ENCODE measurements at regions not wholly inside any gene's neighbourhood (a gene's known extent, or its start where the extent isn't known, plus 50 kb on each side); places are given as distances from the start of the nearest gene placed in this dataset.

DNA sequence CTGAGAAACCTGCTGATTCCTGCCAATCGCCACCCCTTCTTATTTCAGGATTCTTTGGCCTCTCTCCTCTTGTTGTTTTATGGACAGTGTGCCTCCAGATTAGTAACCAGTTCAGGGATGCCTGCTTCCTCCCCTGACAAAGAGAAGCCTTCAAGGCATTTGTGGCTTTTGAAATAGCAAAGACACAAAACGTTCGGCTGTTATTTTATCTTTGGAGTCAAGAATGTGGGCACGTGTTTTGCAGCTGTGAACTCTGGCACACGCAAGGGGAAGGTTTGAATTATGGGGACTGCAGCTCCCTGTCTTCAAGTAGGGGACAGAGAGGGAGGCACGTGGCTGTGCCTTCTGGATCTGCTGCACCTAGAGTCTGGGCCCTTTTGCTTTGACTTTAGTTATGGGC, 157.9 kb upstream of the GRB10 start:
- no peaks in the 10 kb centered on the region for H3K36me3 Mint-ChIP-seq (ENCODE audit: insufficient read depth, unreplicated experiment)
- intact Hi-C loops (cut with micrococcal nuclease), result no loop called here
- no peak overlapping the region for H3K27ac Mint-ChIP-seq (ENCODE audit: low read depth, unreplicated experiment)
- peak; percentile 27 for DNase-seq (ENCODE audit: unreplicated experiment)
- peaks cover 8% of the 10 kb centered on the region for H3K9me3 Mint-ChIP-seq (ENCODE audit: unreplicated experiment)
- CTCF ChIA-PET, result no interaction called here
- no peaks in the 10 kb centered on the region for H3K27me3 Mint-ChIP-seq (ENCODE audit: insufficient read depth, unreplicated experiment)
- no TSS peak for BruUV-seq (replicated peaks)
- no peak overlapping the region for H3K4me3 Mint-ChIP-seq (ENCODE audit: unreplicated experiment)
- TF ChIP-seq, protein P1, sequence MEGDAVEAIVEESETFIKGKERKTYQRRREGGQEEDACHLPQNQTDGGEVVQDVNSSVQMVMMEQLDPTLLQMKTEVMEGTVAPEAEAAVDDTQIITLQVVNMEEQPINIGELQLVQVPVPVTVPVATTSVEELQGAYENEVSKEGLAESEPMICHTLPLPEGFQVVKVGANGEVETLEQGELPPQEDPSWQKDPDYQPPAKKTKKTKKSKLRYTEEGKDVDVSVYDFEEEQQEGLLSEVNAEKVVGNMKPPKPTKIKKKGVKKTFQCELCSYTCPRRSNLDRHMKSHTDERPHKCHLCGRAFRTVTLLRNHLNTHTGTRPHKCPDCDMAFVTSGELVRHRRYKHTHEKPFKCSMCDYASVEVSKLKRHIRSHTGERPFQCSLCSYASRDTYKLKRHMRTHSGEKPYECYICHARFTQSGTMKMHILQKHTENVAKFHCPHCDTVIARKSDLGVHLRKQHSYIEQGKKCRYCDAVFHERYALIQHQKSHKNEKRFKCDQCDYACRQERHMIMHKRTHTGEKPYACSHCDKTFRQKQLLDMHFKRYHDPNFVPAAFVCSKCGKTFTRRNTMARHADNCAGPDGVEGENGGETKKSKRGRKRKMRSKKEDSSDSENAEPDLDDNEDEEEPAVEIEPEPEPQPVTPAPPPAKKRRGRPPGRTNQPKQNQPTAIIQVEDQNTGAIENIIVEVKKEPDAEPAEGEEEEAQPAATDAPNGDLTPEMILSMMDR (IDR thresholded peaks at IDR 0.05; ENCODE audit: unreplicated experiment), result no peak
- POLR2A ChIA-PET, result no interaction called here
- H3K4me1 Mint-ChIP-seq (ENCODE audit: insufficient read depth, unreplicated experiment), result peaks cover 17% of the 10 kb centered on the region

DNA sequence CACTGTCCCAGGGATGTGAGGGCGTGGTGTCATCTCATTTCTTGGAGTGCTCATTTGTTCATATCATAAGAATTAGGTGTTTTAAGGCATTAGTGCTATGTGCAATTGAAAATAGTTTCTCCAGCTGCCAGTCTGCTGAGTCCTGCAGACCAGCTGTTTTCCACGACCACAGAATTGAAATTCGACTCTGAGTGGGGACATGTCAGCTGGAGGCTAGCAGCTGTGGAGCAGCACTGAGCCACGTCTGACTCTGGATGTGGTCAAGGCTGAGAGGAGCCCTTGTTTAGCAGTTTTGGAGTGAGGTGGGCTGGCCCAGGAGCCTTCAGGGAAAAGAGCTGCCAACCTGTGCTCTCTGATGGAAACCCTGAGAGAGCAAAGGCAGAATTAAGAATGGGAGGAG, 156.3 kb upstream of the GRB10 start:
- BruUV-seq (replicated peaks), result no TSS peak
- Mint-ChIP-seq H3K9me3 (ENCODE audit: unreplicated experiment) (peaks cover 17% of the 10 kb centered on the region), H3K27me3 (ENCODE audit: insufficient read depth, unreplicated experiment) (no peaks in the 10 kb centered on the region)

DNA sequence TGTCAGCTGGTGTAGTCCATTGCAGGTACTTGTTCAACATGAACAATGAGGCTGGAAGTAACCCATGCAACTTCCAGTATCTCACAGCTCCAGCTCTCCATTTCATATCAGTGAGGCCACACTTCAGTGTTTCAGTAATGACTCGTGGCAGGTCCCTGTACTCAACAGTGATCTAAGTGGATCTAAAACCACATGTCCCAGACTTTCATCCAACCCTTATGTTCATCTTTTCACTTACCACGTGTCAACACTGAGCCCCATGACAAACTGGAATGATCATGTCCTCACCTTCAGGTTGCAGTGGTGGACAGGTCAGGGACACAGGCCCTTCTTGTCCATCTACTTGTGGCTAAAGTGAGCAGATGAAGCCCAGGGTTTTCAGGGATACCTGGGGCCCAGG, 155.0 kb upstream of the GRB10 start:
- BruUV-seq (replicated peaks), result no TSS peak
- no peaks in the 10 kb centered on the region for H3K36me3 Mint-ChIP-seq (ENCODE audit: insufficient read depth, unreplicated experiment)
- CTCF ChIA-PET, result no interaction called here
- TF ChIP-seq, protein P1 (IDR thresholded peaks at IDR 0.05; ENCODE audit: unreplicated experiment), result no peak
- no peak for DNase-seq (ENCODE audit: unreplicated experiment)
- H3K9me3 Mint-ChIP-seq (ENCODE audit: unreplicated experiment), result peaks cover 17% of the 10 kb centered on the region
- H3K27me3 Mint-ChIP-seq (ENCODE audit: insufficient read depth, unreplicated experiment), result no peaks in the 10 kb centered on the region
- intact Hi-C loops (cut with micrococcal nuclease), result no loop called here
- H3K4me1 Mint-ChIP-seq (ENCODE audit: insufficient read depth, unreplicated experiment), result peaks cover 17% of the 10 kb centered on the region
- no peak overlapping the region for H3K27ac Mint-ChIP-seq (ENCODE audit: low read depth, unreplicated experiment)
- POLR2A ChIA-PET, result interaction anchor here (0.7 kb wide), 1 partner anchor 122 kb away, joined by 3 read pairs; no protein-coding TSS in a partner anchor
- no peak overlapping the region for H3K4me3 Mint-ChIP-seq (ENCODE audit: unreplicated experiment)

More for the DNA sequence above, 156.3 kb upstream of the GRB10 start:
- POLR2A ChIA-PET, result interaction anchor here (0.7 kb wide), 1 partner anchor 175 kb away, joined by 3 read pairs; no protein-coding TSS in a partner anchor
- TF ChIP-seq, protein P1 (IDR thresholded peaks at IDR 0.05; ENCODE audit: unreplicated experiment), result no peak
- DNase-seq (ENCODE audit: unreplicated experiment), result no peak
- Mint-ChIP-seq H3K27ac (ENCODE audit: low read depth, unreplicated experiment) (no peak overlapping the region), H3K4me3 (ENCODE audit: unreplicated experiment) (no peak overlapping the region), H3K36me3 (ENCODE audit: insufficient read depth, unreplicated experiment) (no peaks in the 10 kb centered on the region), H3K4me1 (ENCODE audit: insufficient read depth, unreplicated experiment) (peaks cover 17% of the 10 kb centered on the region)
- intact Hi-C loops (cut with micrococcal nuclease), result no loop called here
- CTCF ChIA-PET, result no interaction called here

DNA sequence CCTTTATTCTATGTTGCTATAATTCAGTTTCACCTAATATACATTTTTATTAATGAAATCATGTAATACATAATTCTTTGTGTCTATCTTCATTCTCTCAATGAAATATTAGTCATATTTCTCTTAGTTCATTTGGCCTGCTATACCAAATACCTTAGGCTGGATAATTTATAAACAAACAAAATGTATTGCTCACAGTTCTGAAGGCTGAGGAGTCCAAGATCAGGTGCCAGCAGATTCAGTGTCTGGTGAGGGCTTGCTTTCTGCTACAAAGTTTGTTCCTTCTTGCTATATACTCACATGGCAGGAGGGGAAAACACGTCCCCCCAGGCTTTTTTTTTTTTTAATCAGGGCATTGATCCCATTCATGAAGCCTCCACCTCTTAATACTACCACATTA, 143.4 kb upstream of the GRB10 start:
- H3K4me3 Mint-ChIP-seq (ENCODE audit: unreplicated experiment), result no peak overlapping the region
- DNase-seq (ENCODE audit: unreplicated experiment), result no peak
- H3K36me3 Mint-ChIP-seq (ENCODE audit: insufficient read depth, unreplicated experiment), result no peaks in the 10 kb centered on the region
- POLR2A ChIA-PET, result interaction anchor here (0.6 kb wide), 1 partner anchor 12 kb away, joined by 4 read pairs; no protein-coding TSS in a partner anchor
- BruUV-seq (replicated peaks), result no TSS peak
- peaks cover 6% of the 10 kb centered on the region for H3K4me1 Mint-ChIP-seq (ENCODE audit: insufficient read depth, unreplicated experiment)
- no peak overlapping the region for H3K27ac Mint-ChIP-seq (ENCODE audit: low read depth, unreplicated experiment)
- H3K27me3 Mint-ChIP-seq (ENCODE audit: insufficient read depth, unreplicated experiment), result no peaks in the 10 kb centered on the region
- H3K9me3 Mint-ChIP-seq (ENCODE audit: unreplicated experiment), result no peaks in the 10 kb centered on the region
- intact Hi-C loops (cut with micrococcal nuclease), result no loop called here
- TF ChIP-seq, protein P1 (IDR thresholded peaks at IDR 0.05; ENCODE audit: unreplicated experiment), result no peak
- CTCF ChIA-PET, result no interaction called here
